H1 (cell line): ENCODE measurements at regions not wholly inside any gene's neighbourhood (a gene's known extent, or its start where the extent isn't known, plus 50 kb on each side); places are given as distances from the start of the nearest gene placed in this dataset.
A peak's percentile ranks its signal among the peaks of the same experiment; 100 is the strongest.

Experiments
- CTCF ChIA-PET: fragments of 300-600 bp; sonication (Branson Sonifier 250); formaldehyde crosslinking; loops from one replicate; lab custom pipeline; 2021; ENCODE audit not compliant: partially characterized antibody; lab: Charles Lee
- POLR2A ChIA-PET: fragments of 300-600 bp; sonication (Branson Sonifier 250); formaldehyde crosslinking; loops from one replicate; lab custom pipeline; 2021; ENCODE audit warnings: inconsistent platforms; ENCODE audit not compliant: partially characterized antibody; lab: Charles Lee
- DNase-seq, 2 experiments: peaks; one replicate each; pipeline versions ENCODE4 v3.0.0 to v3.0.0-alpha.2; 2010 to 2022; ENCODE audit warnings: low spot score in 2 of 2, low read depth in 1 of 2, mixed read lengths in 1 of 2
- FAIRE-seq: peaks from 2 replicates; lab custom pipeline; 2011; peaks lifted over from hg19 to GRCh38; lab: Jason Lieb, UNC
- H2AFZ ChIP-seq: 2 replicates; pipeline ENCODE4 v1.8.1; 2012; ENCODE audit warnings: low read length, inconsistent platforms
- H2AK5ac ChIP-seq: 2 replicates; pipeline ENCODE4 v1.6.1; 2013; ENCODE audit warnings: low read depth, low read length
- H2BK120ac ChIP-seq: replicated peaks from 2 replicates; pipeline ENCODE3; 2013; ENCODE audit warnings: low read depth, low read length, inconsistent platforms
- H2BK12ac ChIP-seq: 2 replicates; pipeline ENCODE4 v1.6.1; 2013; ENCODE audit warnings: low read depth, low read length
- H2BK15ac ChIP-seq: 2 replicates; pipeline ENCODE4 v1.6.1; 2013; ENCODE audit warnings: low read length
- H2BK20ac ChIP-seq: 2 replicates; pipeline ENCODE4 v1.6.1; 2013; ENCODE audit warnings: low read length
- H2BK5ac ChIP-seq: 2 replicates; pipeline ENCODE4 v1.6.1; 2013; ENCODE audit warnings: low read depth, low read length
- H3K14ac ChIP-seq: 2 replicates; pipeline ENCODE4 v1.6.1; 2013; ENCODE audit warnings: inconsistent platforms; ENCODE audit not compliant: insufficient read length
- H3K18ac ChIP-seq: 2 replicates; pipeline ENCODE4 v1.6.1; 2013; ENCODE audit warnings: low read length; ENCODE audit errors: extremely low read depth
- H3K23ac ChIP-seq: 2 replicates; pipeline ENCODE4 v1.6.1; 2013; ENCODE audit warnings: inconsistent platforms; ENCODE audit not compliant: insufficient read length
- H3K23me2 ChIP-seq: 2 replicates; pipeline ENCODE4 v1.6.1; 2013; ENCODE audit warnings: low read depth, low read length
- H3K27ac ChIP-seq: 2 replicates; pipeline ENCODE4 v1.6.1; 2011; ENCODE audit warnings: low read depth, low read length, inconsistent platforms
- H3K27me3 ChIP-seq, 4 experiments: replicated peaks in 1 of 4; 1 replicate in 1 of 4; 2 replicates in 3 of 4; pipeline versions ENCODE4 v1.6.1 to v1.8.1; 2011 to 2013; ENCODE audit warnings: low read length in 3 of 4, mild to moderate bottlenecking in 3 of 4, inconsistent platforms in 2 of 4, mixed read lengths in 2 of 4, moderate library complexity in 1 of 4; ENCODE audit not compliant: control insufficient read depth in 3 of 4, insufficient read depth in 3 of 4; ENCODE audit errors: extremely low read depth in 1 of 4
- H3K36me3 ChIP-seq, 4 experiments: 2 replicates each; pipeline versions ENCODE4 v1.6.1 to v1.8.1; 2011 to 2013; ENCODE audit warnings: mild to moderate bottlenecking in 4 of 4, low read length in 3 of 4, moderate library complexity in 2 of 4, control low read depth in 1 of 4, inconsistent platforms in 1 of 4; ENCODE audit not compliant: insufficient read depth in 4 of 4, control insufficient read depth in 2 of 4
- H3K4ac ChIP-seq: replicated peaks from 2 replicates; pipeline ENCODE3; 2013; ENCODE audit warnings: low read length, low read depth, mixed read lengths, inconsistent platforms; ENCODE audit not compliant: insufficient read length
- H3K4me1 ChIP-seq, 4 experiments: replicated peaks in 1 of 4; 1 replicate in 1 of 4; 2 replicates in 3 of 4; pipeline versions ENCODE4 v1.6.1 to v1.8.1; 2011 to 2013; ENCODE audit warnings: low read length in 3 of 4, inconsistent platforms in 2 of 4, mixed read lengths in 1 of 4; ENCODE audit not compliant: insufficient read depth in 4 of 4, control insufficient read depth in 3 of 4
- H3K4me2 ChIP-seq, 2 experiments: 2 replicates each; pipeline versions ENCODE4 v1.6.1 to v1.8.1; 2011 to 2013; ENCODE audit warnings: low read depth in 2 of 2, low read length in 2 of 2, control low read depth in 1 of 2, inconsistent platforms in 1 of 2, mild to moderate bottlenecking in 1 of 2; ENCODE audit not compliant: insufficient read depth in 1 of 2
- H3K4me3 ChIP-seq, 4 experiments: fragments of 200-600, 300-600 bp in 1 of 4; sonication (generic), shearing (Covaris generic), sonication (Bioruptor Twin) in 1 of 4; 2 replicates each; pipeline versions ENCODE4 v1.5.1 to v1.8.1; 2011 to 2016; ENCODE audit warnings: low read length in 4 of 4, low read depth in 3 of 4, control low read depth in 2 of 4, inconsistent platforms in 2 of 4, mild to moderate bottlenecking in 2 of 4, mixed read lengths in 1 of 4, moderate library complexity in 1 of 4; ENCODE audit not compliant: insufficient read depth in 2 of 4; ENCODE audit errors: extremely low read depth in 1 of 4
- H3K56ac ChIP-seq: replicated peaks from 2 replicates; pipeline ENCODE3; 2013; ENCODE audit warnings: low read depth, mild to moderate bottlenecking, mixed read lengths, low read length, inconsistent platforms; ENCODE audit not compliant: insufficient read length
- H3K79me1 ChIP-seq: 2 replicates; pipeline ENCODE4 v1.6.1; 2013; ENCODE audit warnings: low read depth, low read length, control low read depth
- H3K79me2 ChIP-seq, 2 experiments: 2 replicates each; pipeline versions ENCODE4 v1.6.1 to v1.8.1; 2012 to 2013; ENCODE audit warnings: low read length in 2 of 2, mild to moderate bottlenecking in 2 of 2, inconsistent platforms in 1 of 2; ENCODE audit not compliant: insufficient read depth in 2 of 2, control insufficient read depth in 1 of 2
- H3K9ac ChIP-seq, 4 experiments: replicated peaks in 1 of 4; 1 replicate in 1 of 4; 2 replicates in 3 of 4; pipeline versions ENCODE4 v1.6.1 to v1.8.1; 2011 to 2013; ENCODE audit warnings: low read depth in 3 of 4, low read length in 3 of 4, control low read depth in 2 of 4, mild to moderate bottlenecking in 2 of 4, moderate library complexity in 2 of 4, inconsistent platforms in 1 of 4; ENCODE audit errors: extremely low read depth in 1 of 4
- H3K9me3 ChIP-seq, 2 experiments: 2 replicates each; pipeline versions ENCODE4 v1.6.1 to v1.8.1; 2012 to 2013; ENCODE audit warnings: mild to moderate bottlenecking in 2 of 2, moderate library complexity in 2 of 2, control low read depth in 1 of 2, inconsistent platforms in 1 of 2, low read depth in 1 of 2, low read length in 1 of 2, mixed read lengths in 1 of 2; ENCODE audit not compliant: insufficient read depth in 2 of 2
- H4K20me1 ChIP-seq, 2 experiments: replicated peaks in 1 of 2; 2 replicates each; pipeline versions ENCODE3 to v1.8.1; 2011 to 2013; ENCODE audit warnings: inconsistent platforms in 2 of 2, low read length in 2 of 2, mild to moderate bottlenecking in 1 of 2; ENCODE audit not compliant: insufficient read depth in 2 of 2, control insufficient read depth in 1 of 2
- H4K5ac ChIP-seq: 2 replicates; pipeline ENCODE4 v1.6.1; 2013; ENCODE audit warnings: low read length, low read depth, mixed read lengths, inconsistent platforms; ENCODE audit not compliant: insufficient read length
- H4K8ac ChIP-seq: 2 replicates; pipeline ENCODE4 v1.8.0; 2013; ENCODE audit warnings: mild to moderate bottlenecking, moderate library complexity, low read length, inconsistent platforms; ENCODE audit not compliant: insufficient read depth; ENCODE audit errors: extremely low read depth
- H4K91ac ChIP-seq: replicated peaks from 2 replicates; pipeline ENCODE3; 2013; ENCODE audit warnings: low read length, mixed read lengths, inconsistent platforms; ENCODE audit not compliant: insufficient read length
- CEBPB ChIP-seq: IDR thresholded peaks from 2 replicates; pipeline ENCODE4 v1.6.1; 2012; ENCODE audit warnings: low read depth, low read length
- CTCF ChIP-seq, 3 experiments: IDR thresholded peaks; 1 replicate in 2 of 3; 2 replicates in 1 of 3; pipeline versions ENCODE4 v1.5.1 to v1.6.1; 2011; ENCODE audit warnings: low read length in 3 of 3, mild to moderate bottlenecking in 3 of 3, inconsistent platforms in 2 of 3, low read depth in 1 of 3, moderate library complexity in 1 of 3; ENCODE audit not compliant: insufficient read depth in 1 of 3; ENCODE audit errors: control extremely low read depth in 1 of 3
- EZH2 ChIP-seq: fragments of 200-600 bp; sonication (generic); IDR thresholded peaks from 2 replicates; pipeline ENCODE4 v1.7.1; 2012; ENCODE audit warnings: low read depth, mild to moderate bottlenecking, moderate library complexity, low read length, inconsistent platforms; ENCODE audit not compliant: severe bottlenecking
- PHF8 ChIP-seq: fragments of 200-600 bp; sonication (generic); conservative IDR thresholded peaks from 2 replicates; pipeline ENCODE4 v1.7.1; 2012; ENCODE audit warnings: low read depth, mild to moderate bottlenecking, inconsistent platforms, low read length, moderate library complexity
- RAD21 ChIP-seq, 2 experiments: IDR thresholded peaks in 1 of 2; conservative IDR thresholded peaks in 1 of 2; 2 replicates each; pipeline ENCODE4 v1.6.1; 2011; ENCODE audit warnings: low read depth in 2 of 2, low read length in 2 of 2, improper control_type of control experiment in 1 of 2, inconsistent platforms in 1 of 2, mild to moderate bottlenecking in 1 of 2, moderate library complexity in 1 of 2
- RFX5 ChIP-seq: IDR thresholded peaks from 2 replicates; pipeline ENCODE4 v1.6.1; 2011; ENCODE audit warnings: low read depth, low read length, improper control_type of control experiment, borderline replicate concordance
- SP2 ChIP-seq: IDR thresholded peaks from 2 replicates; pipeline ENCODE4 v1.6.1; 2012; ENCODE audit warnings: mild to moderate bottlenecking, low read length, inconsistent platforms
- YY1 ChIP-seq: IDR thresholded peaks from 2 replicates; pipeline ENCODE4 v1.6.1; 2011; ENCODE audit warnings: low read depth, mild to moderate bottlenecking, low read length
- WGBS, 2 experiments: shearing (Covaris generic) in 1 of 2; methylation state at CpG; one replicate each; pipeline versions ENCODE4 v1.1.6 to v1.1.7; 2013 to 2015; ENCODE audit warnings: low lambda C conversion rate in 2 of 2, mixed read lengths in 2 of 2, inconsistent platforms in 1 of 2, low coverage in 1 of 2, missing lambda C conversion rate in 1 of 2; ENCODE audit not compliant: insufficient replicate concordance in 2 of 2, insufficient coverage in 1 of 2, insufficient read length in 1 of 2; ENCODE audit errors: extremely low coverage in 1 of 2, missing lambda C conversion rate in 1 of 2; 5-methylcytosine and 5-hydroxymethylcytosine counted together

GRCh38 chr1:147491098-147491497 is 50.2 kb upstream of the BCL9 start:
- Histone ChIP-seq H2BK5ac (no peak overlapping the region), H2AK5ac (no peak overlapping the region), H2BK12ac (no peak overlapping the region), H4K91ac (no peak overlapping the region), H3K4me2 (no peak overlapping the region), H3K23me2 (no peaks in the 10 kb centered on the region), H2BK15ac (no peak overlapping the region), H4K8ac (no peak overlapping the region), H3K23ac (no peak overlapping the region), H3K9me3 (no peaks in the 10 kb centered on the region), H3K9ac (no peak overlapping the region), H3K79me1 (no peaks in the 10 kb centered on the region), H4K5ac (no peak overlapping the region), H3K27ac (no peak overlapping the region), H2BK120ac (no peak overlapping the region), H2AFZ (no peak overlapping the region), H3K4me1 (no peaks in the 10 kb centered on the region), H3K36me3 (no peaks in the 10 kb centered on the region), H3K14ac (no peak overlapping the region), H3K56ac (no peak overlapping the region), H3K18ac (no peak overlapping the region), H4K20me1 (no peaks in the 10 kb centered on the region), H2BK20ac (no peak overlapping the region), H3K4ac (no peak overlapping the region), H3K4me3 (no peak overlapping the region), H3K79me2 (no peaks in the 10 kb centered on the region), H3K27me3 (no peaks in the 10 kb centered on the region)
- DNase-seq (no peak), FAIRE-seq (no peak)
- CTCF ChIA-PET: interaction anchor here (0.8 to 4.9 kb wide), 17 partner anchors 11 to 217 kb away, joined by 3 to 33 read pairs (median 6); no protein-coding TSS in a partner anchor
- POLR2A ChIA-PET: no interaction called here
- 60% methylated on average over 2 of the region's 2 CpGs; no CpG with 5 or more reads in 1 of the 2 experiments for WGBS, 2 experiments
- TF ChIP-seq CEBPB (no peak), SP2 (no peak), RAD21 (IDR thresholded peaks at IDR 0.05 in 1 of 2, conservative IDR thresholded peaks at IDR 0.05 in 1 of 2; ENCODE audit: low read depth in 2 of 2, low read length in 2 of 2) (peak; percentile 55 to 67), CTCF (IDR thresholded peaks at IDR 0.05; ENCODE audit: control extremely low read depth in 1 of 3, insufficient read depth in 1 of 3, low read depth in 1 of 3, low read length in 3 of 3) (peak; percentile 21 to 43 (median 38); a peak in 3 of 4 replicates), EZH2 (no peak), PHF8 (no peak), YY1 (no peak), RFX5 (no peak)
